GM21390 (cell line): ENCODE measurements at regions not wholly inside any gene's neighbourhood (a gene's known extent, or its start where the extent isn't known, plus 50 kb on each side); places are given as distances from the start of the nearest gene placed in this dataset.

Experiments
- ATAC-seq: cut with Tn5 transposase; IDR thresholded peaks from one replicate; pipeline ENCODE4 v1.9.1; 2021; ENCODE audit not compliant: unreplicated experiment

DNA sequence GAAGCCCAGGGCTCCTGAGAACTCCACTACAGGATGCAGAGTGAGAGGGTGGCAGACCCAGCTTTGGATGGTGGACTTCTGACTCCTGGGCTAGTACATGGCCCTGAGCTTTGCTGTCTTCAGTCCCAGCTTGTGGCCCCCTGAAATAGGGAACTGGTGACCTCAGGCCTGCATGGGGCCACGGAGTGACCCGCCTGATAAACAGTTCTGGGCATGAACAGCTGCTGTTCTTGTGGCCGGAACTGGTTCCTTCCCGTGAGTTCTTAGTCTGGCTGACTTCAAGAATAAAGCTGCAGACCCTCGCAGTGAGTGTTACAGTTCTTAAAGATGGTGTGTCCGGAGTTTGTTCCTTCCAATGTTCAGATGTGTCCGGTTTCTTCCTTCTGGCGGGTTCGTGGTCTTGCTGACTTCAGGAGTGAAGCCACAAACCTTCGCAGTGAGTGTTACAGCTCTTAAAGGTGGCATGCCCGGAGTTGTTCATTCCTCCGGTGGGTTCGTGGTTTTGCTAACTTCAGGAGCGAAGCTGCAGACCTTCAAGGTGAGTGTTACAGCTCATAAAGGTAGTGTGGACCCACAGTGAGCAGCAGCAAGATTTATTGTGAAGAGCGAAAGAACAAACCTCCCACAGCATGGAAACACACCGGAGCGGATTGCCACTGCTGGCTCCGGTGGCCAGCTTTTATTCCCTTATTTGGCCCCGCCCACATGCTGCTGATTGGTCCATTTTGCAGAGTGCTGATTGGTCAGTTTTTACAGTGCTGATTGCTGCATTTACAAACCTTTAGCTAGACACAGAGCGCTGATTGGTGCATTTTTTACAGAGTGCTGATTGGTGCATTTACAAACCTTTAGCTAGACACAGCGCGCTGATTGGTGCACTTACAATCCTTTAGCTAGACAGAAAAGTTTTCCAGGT lies 268.0 kb downstream of the ZEB1 start:
- ATAC-seq: no peak

DNA sequence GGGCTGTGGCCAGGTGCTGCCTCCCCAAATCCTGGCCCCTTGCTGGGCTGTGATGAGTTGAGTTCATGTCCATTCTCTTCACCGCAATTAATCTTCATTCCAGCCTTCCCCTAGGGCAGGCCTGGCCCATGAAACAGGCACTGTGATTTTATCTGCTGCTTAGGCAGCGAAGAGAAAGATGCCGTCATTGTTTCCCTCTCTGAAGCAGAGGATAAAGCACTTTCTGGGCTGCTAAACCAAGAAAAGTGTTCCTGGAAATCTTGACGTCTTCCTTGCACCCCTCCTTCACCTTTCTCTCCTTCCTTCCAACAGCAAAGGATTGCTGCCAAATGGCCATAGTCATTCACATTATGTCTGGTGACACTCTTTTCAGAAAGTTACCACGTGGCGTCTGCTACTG lies 265.9 kb downstream of the ZEB1 start:
- ATAC-seq: no peak

DNA sequence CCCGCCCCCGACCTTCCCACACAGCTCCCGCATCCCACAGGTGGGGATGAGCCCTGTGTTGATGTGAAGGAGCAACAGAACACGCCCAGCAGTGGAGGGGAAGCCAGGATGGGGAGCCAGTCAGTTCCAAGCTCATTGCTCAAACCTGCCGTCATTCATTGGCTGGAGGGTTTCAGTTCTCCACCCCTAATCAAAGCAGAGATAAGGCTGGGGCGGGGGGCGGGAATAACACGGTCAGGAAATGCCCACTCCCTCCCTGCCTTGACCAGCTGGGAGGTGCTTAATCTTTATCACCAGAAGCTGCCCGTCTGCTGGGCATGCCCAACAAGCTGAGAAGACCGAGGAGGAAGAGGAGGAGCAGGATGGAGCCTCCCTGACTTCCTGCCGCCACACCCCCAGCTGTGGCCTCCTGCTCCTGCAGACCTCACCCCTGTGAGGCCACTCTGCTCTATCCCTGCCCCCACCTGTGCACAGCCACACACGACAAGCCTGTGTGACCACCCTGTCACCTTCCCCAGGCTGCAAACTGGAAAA lies 265.1 kb downstream of the ZEB1 start:
- no peak for ATAC-seq

DNA sequence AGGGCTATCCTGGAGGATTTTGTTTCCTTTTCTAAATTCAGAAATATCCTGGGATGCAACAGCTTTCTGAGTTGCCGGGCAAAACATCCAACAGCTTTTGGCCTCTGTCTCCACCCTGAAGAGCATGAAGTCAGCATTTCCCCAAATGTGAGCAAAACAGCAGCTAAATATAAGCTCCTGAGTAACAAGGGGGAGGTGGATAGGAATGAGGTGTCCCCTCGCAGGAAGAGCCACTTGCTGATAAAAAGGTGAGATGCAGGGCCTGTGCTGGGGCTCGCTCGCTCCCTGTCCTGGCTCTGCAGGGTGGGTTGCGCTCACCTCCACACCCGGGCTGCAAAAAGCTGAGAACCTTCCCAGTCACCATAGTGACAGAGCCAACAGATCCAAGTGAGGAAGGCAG lies 264.3 kb downstream of the ZEB1 start:
- ATAC-seq: no peak

DNA sequence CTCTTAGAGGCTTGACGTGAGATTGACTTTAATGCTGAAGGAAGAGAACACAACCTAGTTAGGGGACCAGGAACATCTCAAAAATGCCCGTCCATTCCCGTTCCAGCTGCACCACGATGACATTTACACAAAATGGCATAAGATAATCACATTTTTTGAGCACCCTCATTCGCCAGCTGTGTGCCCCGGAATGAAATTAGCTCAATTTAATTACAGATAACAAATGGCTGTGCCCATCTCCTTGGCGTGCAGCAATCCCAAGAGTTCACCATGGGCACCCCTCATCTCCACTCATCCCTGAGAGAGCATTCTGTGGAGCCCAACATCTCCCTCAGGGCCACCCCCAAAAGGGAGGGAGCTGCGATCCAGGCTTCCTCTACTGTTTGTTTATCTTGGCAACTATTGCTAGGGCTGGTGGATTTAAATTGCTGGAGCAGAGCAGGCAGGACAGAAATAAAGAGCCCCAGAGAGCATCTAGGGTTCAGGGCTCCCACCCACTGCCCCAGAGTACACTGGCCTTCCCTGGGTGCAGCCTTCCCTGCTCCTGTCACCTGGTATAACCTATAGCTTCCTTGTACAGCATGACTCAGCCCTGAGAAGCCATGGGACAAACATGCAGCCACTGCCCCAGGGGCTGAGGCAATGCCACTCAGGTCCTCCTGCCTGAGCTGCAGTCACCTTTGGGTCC lies 263.5 kb downstream of the ZEB1 start:
- no peak for ATAC-seq

DNA sequence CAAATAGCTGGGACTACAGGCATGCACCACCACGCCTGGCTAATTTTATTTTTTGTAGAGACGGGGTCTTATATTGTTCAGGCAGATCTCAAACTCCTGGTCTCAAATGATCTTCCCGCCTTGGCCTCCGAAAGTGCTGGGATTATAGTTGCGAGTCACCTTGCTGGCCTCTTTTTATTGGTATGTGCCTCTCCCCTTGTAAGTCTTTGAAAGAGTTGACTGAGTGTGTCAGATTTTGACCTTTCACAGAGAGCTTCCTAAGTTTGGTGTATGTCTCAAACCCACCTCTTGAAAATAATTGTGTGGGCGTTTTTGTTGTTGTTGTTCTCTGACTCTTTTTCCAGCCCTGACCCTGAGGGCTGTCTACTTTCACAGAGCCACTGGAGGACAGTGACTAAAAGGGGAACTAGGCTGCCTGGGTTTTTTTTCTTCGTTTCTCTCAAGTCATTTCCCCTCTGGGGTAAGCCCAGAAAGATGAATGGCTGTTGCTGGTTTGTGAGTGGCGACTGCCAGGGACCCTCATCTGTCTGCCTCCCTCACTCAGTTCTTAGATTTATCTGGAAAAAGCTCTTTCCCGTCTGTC lies 262.8 kb downstream of the ZEB1 start:
- ATAC-seq: peak; percentile 73

DNA sequence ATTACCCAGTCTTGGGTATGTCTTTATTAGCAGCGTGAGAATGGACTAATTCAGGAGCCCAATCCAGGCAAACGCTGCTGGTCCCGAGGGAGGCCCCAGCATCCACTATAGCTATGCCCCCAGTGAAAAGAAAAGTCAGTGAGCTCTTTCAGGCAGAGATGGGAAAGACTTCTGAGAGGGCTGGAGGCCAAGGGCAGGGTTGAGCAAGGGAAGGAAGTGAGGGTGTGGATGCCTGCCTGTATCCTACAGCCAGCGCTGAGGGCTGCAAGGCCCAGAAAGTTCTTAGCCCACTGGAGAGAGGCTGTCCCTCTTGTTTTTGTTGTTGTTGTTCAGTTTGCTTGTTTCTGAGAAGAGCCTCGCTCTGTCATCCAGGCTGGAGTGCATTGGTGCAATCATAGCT lies 261.6 kb downstream of the ZEB1 start:
- ATAC-seq: no peak
